Upper lobe of left lung (tissue), 6 donors: ENCODE measurements at regions not wholly inside any gene's neighbourhood (a gene's known extent, or its start where the extent isn't known, plus 50 kb on each side); places are given as distances from the start of the nearest gene placed in this dataset.

Experiments
- ATAC-seq, 2 donors: fragments of 200-7000 bp; cut with Tn5 transposase; one replicate each; pipeline ENCODE4 v1.9.1; 2022; ENCODE audit warnings: mild to moderate bottlenecking in 2 of 2, moderate library complexity in 2 of 2; ENCODE audit not compliant: low FRiP score in 2 of 2
- DNase-seq, 2 donors: peaks; one replicate each; pipeline ENCODE4 v3.0.0-alpha.2; 2019 to 2020
- H3K27ac ChIP-seq, 4 donors: fragments of 200-600 bp; sonication (generic); one replicate each; pipeline ENCODE4 v1.5.1; 2016 to 2019
- H3K27me3 ChIP-seq, 4 donors: fragments of 200-600 bp; sonication (generic); one replicate each; pipeline ENCODE4 v1.5.1; 2017 to 2019
- H3K36me3 ChIP-seq, 4 donors: fragments of 200-600 bp; sonication (generic); one replicate each; pipeline ENCODE4 v1.5.1; 2016 to 2019
- H3K4me1 ChIP-seq, 4 donors: fragments of 200-600 bp; sonication (generic); one replicate each; pipeline ENCODE4 v1.5.1; 2018 to 2019
- H3K4me3 ChIP-seq, 4 donors: fragments of 200-600 bp; sonication (generic); one replicate each; pipeline ENCODE4 v1.5.1; 2017 to 2019; ENCODE audit warnings: mild to moderate bottlenecking in 2 of 4, moderate library complexity in 1 of 4
- H3K9me3 ChIP-seq, 4 donors: fragments of 200-600 bp; sonication (generic); one replicate each; pipeline ENCODE4 v1.5.1; 2018 to 2019
- CTCF ChIP-seq, 6 experiments: fragments of 450-650 bp in 4 of 6; fragments of 200-600 bp in 2 of 6; sonication (generic) in 2 of 6; IDR thresholded peaks; one replicate each; pipeline ENCODE4 v1.5.1; 2016 to 2019; ENCODE audit warnings: antibody characterized with exemption in 6 of 6
- EP300 ChIP-seq, 4 donors: sonication (generic); formaldehyde crosslinking; IDR thresholded peaks; one replicate each; pipeline ENCODE4 v1.5.1; 2017; ENCODE audit warnings: antibody characterized with exemption in 4 of 4, control low read depth in 2 of 4
- POLR2A ChIP-seq, 4 donors: fragments of 450-650 bp; IDR thresholded peaks; one replicate each; pipeline ENCODE4 v1.5.1; 2016 to 2017; ENCODE audit warnings: antibody characterized with exemption in 4 of 4, mild to moderate bottlenecking in 2 of 4
- POLR2AphosphoS5 ChIP-seq, 2 donors: sonication (generic); formaldehyde crosslinking; IDR thresholded peaks; one replicate each; pipeline ENCODE4 v1.5.1; 2017; ENCODE audit warnings: antibody characterized with exemption in 2 of 2
- WGBS, 2 donors: methylation state at CpG; one replicate each; pipeline ENCODE4 v1.1.5; 2017 to 2018; 5-methylcytosine and 5-hydroxymethylcytosine counted together
- donor health status: DM: no; HTN: no; CAD: no; lungs with moderate emphysema.
- donor health status: DM: no; HTN: yes; CAD: no; lungs with severe emphysema.

- Histone ChIP-seq H3K36me3 (no peaks in the 10 kb centered on the region), H3K27ac (no peak overlapping the region), H3K9me3 (no peaks in the 10 kb centered on the region), H3K27me3 (no peaks in the 10 kb centered on the region), H3K4me1 (no peaks in the 10 kb centered on the region), H3K4me3 (no peak overlapping the region)
- ATAC-seq, result peak in 1 of 2 donors; percentile 82
- 31 to 42% methylated on average over 2 of the region's 2 CpGs for WGBS, 2 donors
- DNase-seq, result no peak
- TF ChIP-seq POLR2A (IDR thresholded peaks at IDR 0.05) (no peak), CTCF (IDR thresholded peaks at IDR 0.05) (no peak), EP300 (IDR thresholded peaks at IDR 0.05) (no peak), POLR2AphosphoS5 (IDR thresholded peaks at IDR 0.05) (no peak)
These were observed 444.0 kb upstream of the SGCG start for GRCh38 chr13:22736768-22737092.

- Histone ChIP-seq H3K4me1 (no peaks in the 10 kb centered on the region), H3K9me3 (no peaks in the 10 kb centered on the region), H3K36me3 (no peaks in the 10 kb centered on the region), H3K4me3 (no peak overlapping the region), H3K27me3 (no peaks in the 10 kb centered on the region), H3K27ac (no peak overlapping the region)
- TF ChIP-seq CTCF (IDR thresholded peaks at IDR 0.05), result no peak
- TF ChIP-seq EP300 (IDR thresholded peaks at IDR 0.05), result no peak
- no peak for TF ChIP-seq POLR2A (IDR thresholded peaks at IDR 0.05)
- TF ChIP-seq POLR2AphosphoS5 (IDR thresholded peaks at IDR 0.05), result no peak
- DNase-seq (no peak), ATAC-seq (no peak)
- WGBS, 2 donors, result 79 to 80% methylated on average over 3 of the region's 3 CpGs
These were observed 442.4 kb upstream of the SGCG start for GRCh38 chr13:22738357-22738756.

- DNase-seq (no peak), ATAC-seq (no peak)
- H3K9me3 ChIP-seq, result no peaks in the 10 kb centered on the region
- no peak overlapping the region for H3K27ac ChIP-seq
- no peaks in the 10 kb centered on the region for H3K4me1 ChIP-seq
- no peaks in the 10 kb centered on the region for H3K27me3 ChIP-seq
- H3K4me3 ChIP-seq, result no peak overlapping the region
- WGBS, 2 donors, result 43 to 50% methylated on average over 3 of the region's 3 CpGs
- TF ChIP-seq CTCF (IDR thresholded peaks at IDR 0.05) (no peak), POLR2A (IDR thresholded peaks at IDR 0.05) (no peak), EP300 (IDR thresholded peaks at IDR 0.05) (no peak), POLR2AphosphoS5 (IDR thresholded peaks at IDR 0.05) (no peak)
- no peaks in the 10 kb centered on the region for H3K36me3 ChIP-seq
These were observed 440.5 kb upstream of the SGCG start for GRCh38 chr13:22740264-22740663.

- no peak for ATAC-seq
- peak in 1 of 2 donors; percentile 48 for DNase-seq
- Histone ChIP-seq H3K36me3 (no peaks in the 10 kb centered on the region), H3K27ac (no peak overlapping the region), H3K4me3 (no peak overlapping the region), H3K27me3 (no peaks in the 10 kb centered on the region), H3K9me3 (no peaks in the 10 kb centered on the region), H3K4me1 (no peaks in the 10 kb centered on the region)
- 88 to 93% methylated on average over 21 to 24 of the region's 24 CpGs for WGBS, 2 donors
- TF ChIP-seq POLR2A (IDR thresholded peaks at IDR 0.05), result no peak
- TF ChIP-seq CTCF (IDR thresholded peaks at IDR 0.05), result no peak
- TF ChIP-seq EP300 (IDR thresholded peaks at IDR 0.05), result no peak
- TF ChIP-seq POLR2AphosphoS5 (IDR thresholded peaks at IDR 0.05), result no peak
These were observed 435.9 kb upstream of the SGCG start for GRCh38 chr13:22744688-22745452.
